ENCODE measurements at regions not wholly inside any gene's neighbourhood (a gene's known extent, or its start where the extent isn't known, plus 50 kb on each side); places are given as distances from the start of the nearest gene placed in this dataset.

DNA sequence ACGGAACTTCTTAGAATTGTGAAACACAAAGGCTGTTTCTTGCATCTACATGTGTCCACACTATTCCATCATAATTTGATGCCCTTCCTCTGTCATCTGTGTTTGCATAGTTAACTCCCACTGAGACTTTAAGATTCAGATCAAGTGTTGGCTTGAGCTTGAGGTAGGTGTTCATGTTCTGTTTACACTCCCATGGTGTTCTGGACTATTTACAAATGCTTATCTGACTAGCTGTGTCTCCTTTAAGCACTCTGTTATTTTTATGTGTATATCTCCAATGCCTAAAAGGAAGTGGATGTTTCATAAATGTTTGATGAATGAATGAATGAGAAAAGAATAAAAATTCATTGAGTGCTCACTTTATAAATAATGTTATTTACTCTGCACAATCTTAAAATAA lies 622.7 kb downstream of the RAB28 start:
- no peak for DNase-seq
- no peak overlapping the region for H3K27ac ChIP-seq
- no peaks in the 10 kb centered on the region for H3K9me3 ChIP-seq
- no peaks in the 10 kb centered on the region for H3K4me1 ChIP-seq
- no peaks in the 10 kb centered on the region for H3K36me3 ChIP-seq
- H3K4me3 ChIP-seq, result no peak overlapping the region
- no peak for TF ChIP-seq POLR2A (IDR thresholded peaks at IDR 0.05)
- TF ChIP-seq, protein P1, sequence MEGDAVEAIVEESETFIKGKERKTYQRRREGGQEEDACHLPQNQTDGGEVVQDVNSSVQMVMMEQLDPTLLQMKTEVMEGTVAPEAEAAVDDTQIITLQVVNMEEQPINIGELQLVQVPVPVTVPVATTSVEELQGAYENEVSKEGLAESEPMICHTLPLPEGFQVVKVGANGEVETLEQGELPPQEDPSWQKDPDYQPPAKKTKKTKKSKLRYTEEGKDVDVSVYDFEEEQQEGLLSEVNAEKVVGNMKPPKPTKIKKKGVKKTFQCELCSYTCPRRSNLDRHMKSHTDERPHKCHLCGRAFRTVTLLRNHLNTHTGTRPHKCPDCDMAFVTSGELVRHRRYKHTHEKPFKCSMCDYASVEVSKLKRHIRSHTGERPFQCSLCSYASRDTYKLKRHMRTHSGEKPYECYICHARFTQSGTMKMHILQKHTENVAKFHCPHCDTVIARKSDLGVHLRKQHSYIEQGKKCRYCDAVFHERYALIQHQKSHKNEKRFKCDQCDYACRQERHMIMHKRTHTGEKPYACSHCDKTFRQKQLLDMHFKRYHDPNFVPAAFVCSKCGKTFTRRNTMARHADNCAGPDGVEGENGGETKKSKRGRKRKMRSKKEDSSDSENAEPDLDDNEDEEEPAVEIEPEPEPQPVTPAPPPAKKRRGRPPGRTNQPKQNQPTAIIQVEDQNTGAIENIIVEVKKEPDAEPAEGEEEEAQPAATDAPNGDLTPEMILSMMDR (IDR thresholded peaks at IDR 0.05), result no peak
- intact Hi-C loops (cut with DNase I; ENCODE audit: low total_unique reads), result no loop called here
- peaks cover 0 to 3% of the 10 kb centered on the region in 2 donors for H3K27me3 ChIP-seq

DNA sequence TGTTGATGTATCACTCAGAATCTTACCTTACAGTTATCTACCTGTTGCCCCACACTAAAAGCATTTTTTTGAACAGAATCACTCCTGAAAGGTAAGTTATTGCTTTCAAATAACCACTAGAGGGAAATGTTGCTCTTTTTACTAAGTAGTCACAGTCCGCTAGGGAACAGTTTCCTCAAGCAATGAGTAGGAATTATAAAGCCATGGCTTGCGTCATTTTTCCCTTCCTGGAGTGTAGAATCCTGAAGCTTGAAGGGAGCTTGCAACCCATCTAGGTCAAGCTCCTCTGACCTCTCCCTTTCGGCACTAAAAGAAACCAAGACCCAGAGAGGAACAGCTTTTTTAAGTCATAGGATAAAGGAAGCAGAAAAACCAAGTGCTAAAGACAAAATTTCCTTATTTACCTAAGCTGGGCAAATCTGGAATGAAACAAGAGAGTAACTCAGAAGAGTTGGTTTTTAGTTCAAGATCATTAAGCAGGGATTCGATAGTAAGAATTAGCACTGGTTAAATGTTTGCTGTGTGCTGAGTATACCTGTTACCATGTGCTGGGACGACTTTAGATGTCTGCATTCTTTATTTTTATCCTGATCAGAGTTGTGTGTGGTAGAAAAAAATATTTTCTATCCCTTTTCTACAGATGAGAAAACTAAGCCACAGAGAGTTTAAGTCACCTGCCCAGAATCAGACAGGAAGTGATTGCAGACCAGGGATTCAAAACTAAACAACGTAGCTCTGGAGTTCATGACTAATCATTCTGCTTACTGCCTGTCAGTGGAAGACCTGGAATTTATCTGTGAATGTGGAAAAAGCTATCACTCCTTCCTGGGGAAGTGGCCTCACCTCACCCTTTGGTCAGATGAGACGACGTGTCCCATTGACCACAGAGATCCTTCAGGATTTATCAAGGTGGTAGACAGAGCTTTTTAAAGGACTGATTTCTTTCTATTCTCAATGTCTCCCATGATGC lies 631.5 kb downstream of the RAB28 start:
- H3K27ac ChIP-seq, result no peak overlapping the region
- H3K27me3 ChIP-seq, result no peaks in the 10 kb centered on the region
- intact Hi-C loops (cut with DNase I; ENCODE audit: low total_unique reads), result loop anchor here (5.0 kb wide), 1 partner anchor 695 kb away; no protein-coding TSS in a partner anchor
- peak in 1 of 2 donors; percentile 16 for DNase-seq
- H3K4me3 ChIP-seq, result no peak overlapping the region
- H3K36me3 ChIP-seq, result no peaks in the 10 kb centered on the region
- no peaks in the 10 kb centered on the region for H3K4me1 ChIP-seq
- no peaks in the 10 kb centered on the region for H3K9me3 ChIP-seq
- TF ChIP-seq POLR2A (IDR thresholded peaks at IDR 0.05), result no peak
- TF ChIP-seq, protein P1 (IDR thresholded peaks at IDR 0.05), result peak; percentile 48 to 73 (median 58)

DNA sequence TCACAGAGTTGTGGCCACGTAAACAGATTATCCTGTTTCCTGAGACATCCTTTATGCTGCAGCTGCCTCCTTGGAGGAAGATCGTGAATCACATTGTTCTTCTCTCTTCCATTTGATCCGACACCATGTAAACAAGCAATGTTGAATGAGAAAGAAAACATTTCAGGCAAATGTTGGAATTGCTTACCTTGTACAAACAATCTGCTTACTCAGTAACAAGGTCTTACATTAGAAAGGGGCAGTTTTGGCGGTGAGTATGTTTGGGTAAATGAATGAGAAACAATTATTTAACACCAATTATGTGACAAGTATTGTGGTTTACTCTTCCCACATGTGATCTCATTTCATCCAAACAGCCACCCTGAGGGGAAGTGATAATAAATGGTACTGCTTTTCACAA lies 637.8 kb downstream of the RAB28 start:
- intact Hi-C loops (cut with DNase I; ENCODE audit: low total_unique reads), result no loop called here
- Histone ChIP-seq H3K4me1 (no peaks in the 10 kb centered on the region), H3K9me3 (no peaks in the 10 kb centered on the region), H3K27ac (no peak overlapping the region), H3K36me3 (no peaks in the 10 kb centered on the region), H3K27me3 (peaks cover 0 to 3% of the 10 kb centered on the region in 2 donors), H3K4me3 (no peak overlapping the region)
- no peak for TF ChIP-seq POLR2A (IDR thresholded peaks at IDR 0.05)
- TF ChIP-seq, protein P1 (IDR thresholded peaks at IDR 0.05), result no peak
- DNase-seq, result no peak

DNA sequence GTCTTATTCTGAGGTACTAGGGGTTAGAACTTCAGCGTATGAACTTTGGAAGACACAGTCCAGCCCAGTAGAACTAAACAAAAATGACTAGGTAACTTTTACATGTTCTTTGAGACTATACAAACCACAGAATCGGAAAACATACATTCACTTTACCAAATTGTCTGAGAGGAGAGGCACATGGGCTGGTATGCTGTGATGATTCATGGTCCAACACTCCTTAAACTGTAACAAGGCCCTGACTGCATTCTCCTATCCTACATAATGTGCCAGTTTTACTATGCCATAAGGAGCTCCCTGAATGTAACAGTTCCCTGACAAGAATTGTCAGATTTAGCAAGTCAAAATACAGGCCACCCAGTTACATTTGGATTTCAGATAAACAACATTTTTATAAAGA lies 640.0 kb downstream of the RAB28 start:
- H3K27ac ChIP-seq, result no peak overlapping the region
- intact Hi-C loops (cut with DNase I; ENCODE audit: low total_unique reads), result no loop called here
- H3K27me3 ChIP-seq, result peaks cover 0 to 3% of the 10 kb centered on the region in 2 donors
- no peaks in the 10 kb centered on the region for H3K9me3 ChIP-seq
- no peak overlapping the region for H3K4me3 ChIP-seq
- TF ChIP-seq, protein P1 (IDR thresholded peaks at IDR 0.05), result no peak
- no peak for TF ChIP-seq POLR2A (IDR thresholded peaks at IDR 0.05)
- no peaks in the 10 kb centered on the region for H3K36me3 ChIP-seq
- no peaks in the 10 kb centered on the region for H3K4me1 ChIP-seq
- no peak for DNase-seq

DNA sequence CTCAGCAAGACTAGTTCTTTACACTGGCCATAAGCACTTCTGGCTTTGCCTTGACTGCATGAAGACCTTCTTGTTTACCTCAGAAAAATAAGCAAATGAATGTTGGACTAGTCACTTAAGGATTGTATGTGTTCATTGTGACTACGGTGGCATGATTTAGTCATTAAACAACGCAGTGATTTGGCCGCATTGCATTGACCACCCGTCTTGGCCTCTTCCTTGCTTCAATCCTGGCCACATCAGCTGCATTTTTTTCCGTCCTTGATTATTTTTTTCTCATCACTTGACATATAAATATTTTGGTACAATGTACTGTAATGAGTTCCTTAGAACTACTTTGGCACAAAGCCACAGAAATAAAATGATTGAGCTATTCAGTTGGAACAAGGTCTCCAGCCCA lies 656.2 kb downstream of the RAB28 start:
- DNase-seq, result no peak
- intact Hi-C loops (cut with DNase I; ENCODE audit: low total_unique reads), result no loop called here
- Histone ChIP-seq H3K4me1 (no peaks in the 10 kb centered on the region), H3K4me3 (no peak overlapping the region), H3K9me3 (no peaks in the 10 kb centered on the region), H3K36me3 (no peaks in the 10 kb centered on the region), H3K27me3 (no peaks in the 10 kb centered on the region), H3K27ac (no peak overlapping the region)
- TF ChIP-seq, protein P1 (IDR thresholded peaks at IDR 0.05), result no peak
- no peak for TF ChIP-seq POLR2A (IDR thresholded peaks at IDR 0.05)
